ENCODE measurements at regions not wholly inside any gene's neighbourhood (a gene's known extent, or its start where the extent isn't known, plus 50 kb on each side); places are given as distances from the start of the nearest gene placed in this dataset.

DNA sequence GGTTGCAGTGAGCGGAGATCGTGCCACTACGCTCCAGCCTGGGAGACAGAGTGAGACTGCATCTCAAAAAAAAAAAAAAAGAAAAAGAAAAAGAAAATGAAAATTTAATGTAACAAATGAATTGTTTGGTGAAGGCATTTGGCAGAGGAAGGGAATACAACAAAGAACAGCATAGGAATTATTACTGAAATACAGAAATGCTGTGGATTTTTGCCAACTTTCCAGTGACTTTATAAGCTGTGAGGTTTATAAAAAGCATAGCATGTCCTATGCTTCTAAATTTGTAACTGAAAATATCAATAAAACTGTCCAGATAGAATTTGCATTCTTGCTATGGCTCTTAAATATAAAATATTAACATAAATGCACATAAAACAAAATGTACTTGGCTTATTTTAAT lies 112.9 kb upstream of the IRS2 start:
- TF ChIP-seq POLR2AphosphoS5 (IDR thresholded peaks at IDR 0.05; ENCODE audit: low read depth, low read length), result no peak
- TF ChIP-seq POLR2A (IDR thresholded peaks at IDR 0.05; ENCODE audit: low read depth, low read length), result no peak

All from GM12892 (cell line).